ENCODE measurements at regions not wholly inside any gene's neighbourhood (a gene's known extent, or its start where the extent isn't known, plus 50 kb on each side); places are given as distances from the start of the nearest gene placed in this dataset.
A peak's percentile ranks its signal among the peaks of the same experiment; 100 is the strongest.

DNA sequence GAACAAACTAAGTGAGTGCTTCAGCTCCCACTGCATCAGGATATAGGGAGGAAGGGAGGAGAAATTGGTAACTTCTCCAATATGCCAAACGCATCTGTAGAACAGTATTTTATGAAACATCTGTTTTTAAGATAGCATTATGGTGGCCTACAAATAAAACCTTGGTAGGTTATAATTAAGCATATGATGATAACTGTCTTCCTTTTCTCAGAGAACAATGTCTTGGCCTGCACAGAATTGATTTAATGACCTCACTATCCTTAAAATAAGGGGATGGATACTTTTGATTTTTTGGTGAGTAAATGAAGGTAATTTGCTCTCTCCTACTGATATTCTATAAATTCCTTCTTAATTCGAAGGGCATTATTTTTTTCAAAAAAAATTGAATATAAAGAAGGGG, 451.5 kb upstream of the TGFBR2 start:
- no peak overlapping the region for H3K4me3 ChIP-seq (replicated peaks in 1 of 4; ENCODE audit: control extremely low read depth in 1 of 4, insufficient read depth in 1 of 4, low read depth in 3 of 4, low read length in 4 of 4)
- no peak overlapping the region for H3K4me2 ChIP-seq (ENCODE audit: extremely low read depth, insufficient read depth, low read length)
- H2AFZ ChIP-seq (ENCODE audit: low read length): no peak overlapping the region
- no peaks in the 10 kb centered on the region for H3K4me1 ChIP-seq (ENCODE audit: control insufficient read depth, extremely low read depth, insufficient read depth, low read length)
- H3K9ac ChIP-seq (ENCODE audit: insufficient read depth, low read length): no peak overlapping the region
- no peaks in the 10 kb centered on the region for H3K79me2 ChIP-seq (ENCODE audit: control insufficient read depth, insufficient read depth, low read length)
- no peak for DNase-seq (ENCODE audit: low read depth in 2 of 2)
- no peaks in the 10 kb centered on the region for H4K20me1 ChIP-seq (ENCODE audit: control insufficient read depth, extremely low read depth, insufficient read depth, low read length)
- TF ChIP-seq EZH2 (IDR thresholded peaks at IDR 0.05; ENCODE audit: low read length, missing control alignments): no peak
- TF ChIP-seq, protein P1, sequence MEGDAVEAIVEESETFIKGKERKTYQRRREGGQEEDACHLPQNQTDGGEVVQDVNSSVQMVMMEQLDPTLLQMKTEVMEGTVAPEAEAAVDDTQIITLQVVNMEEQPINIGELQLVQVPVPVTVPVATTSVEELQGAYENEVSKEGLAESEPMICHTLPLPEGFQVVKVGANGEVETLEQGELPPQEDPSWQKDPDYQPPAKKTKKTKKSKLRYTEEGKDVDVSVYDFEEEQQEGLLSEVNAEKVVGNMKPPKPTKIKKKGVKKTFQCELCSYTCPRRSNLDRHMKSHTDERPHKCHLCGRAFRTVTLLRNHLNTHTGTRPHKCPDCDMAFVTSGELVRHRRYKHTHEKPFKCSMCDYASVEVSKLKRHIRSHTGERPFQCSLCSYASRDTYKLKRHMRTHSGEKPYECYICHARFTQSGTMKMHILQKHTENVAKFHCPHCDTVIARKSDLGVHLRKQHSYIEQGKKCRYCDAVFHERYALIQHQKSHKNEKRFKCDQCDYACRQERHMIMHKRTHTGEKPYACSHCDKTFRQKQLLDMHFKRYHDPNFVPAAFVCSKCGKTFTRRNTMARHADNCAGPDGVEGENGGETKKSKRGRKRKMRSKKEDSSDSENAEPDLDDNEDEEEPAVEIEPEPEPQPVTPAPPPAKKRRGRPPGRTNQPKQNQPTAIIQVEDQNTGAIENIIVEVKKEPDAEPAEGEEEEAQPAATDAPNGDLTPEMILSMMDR (conservative IDR thresholded peaks at IDR 0.05 in 1 of 2, IDR thresholded peaks at IDR 0.05 in 1 of 2; ENCODE audit: low read depth in 1 of 2, low read length in 2 of 2): no peak
- H3K36me3 ChIP-seq (ENCODE audit: control insufficient read depth, insufficient read depth, low read length): no peaks in the 10 kb centered on the region
- no peaks in the 10 kb centered on the region for H3K9me3 ChIP-seq (ENCODE audit: control insufficient read depth, insufficient read depth, low read depth, low read length)
- H3K27me3 ChIP-seq (ENCODE audit: control insufficient read depth, insufficient read depth, low read length): no peaks in the 10 kb centered on the region
- no peak overlapping the region for H3K27ac ChIP-seq (ENCODE audit: insufficient read depth, low read length)

DNA sequence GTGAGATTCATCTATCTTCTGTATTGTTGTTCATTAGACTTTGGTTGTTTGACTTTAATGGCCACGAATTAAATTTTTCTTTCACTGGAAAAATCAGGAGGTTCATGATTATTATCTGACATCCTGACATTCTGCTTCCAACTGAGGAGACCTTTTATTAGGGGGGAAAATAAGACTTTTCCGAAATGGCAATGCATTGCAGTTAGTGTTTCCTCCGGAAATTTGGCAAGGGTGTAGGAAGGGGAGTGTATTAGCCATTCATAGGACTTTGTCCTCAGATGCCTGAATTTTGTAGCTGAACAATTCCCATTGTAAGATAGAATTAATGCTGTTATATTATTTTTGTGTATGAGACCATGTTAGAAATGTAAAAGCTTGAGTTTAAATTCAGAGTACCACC, 450.6 kb upstream of the TGFBR2 start:
- Histone ChIP-seq H3K79me2 (ENCODE audit: control insufficient read depth, insufficient read depth, low read length) (no peaks in the 10 kb centered on the region), H3K9me3 (ENCODE audit: control insufficient read depth, insufficient read depth, low read depth, low read length) (no peaks in the 10 kb centered on the region), H3K27me3 (ENCODE audit: control insufficient read depth, insufficient read depth, low read length) (no peaks in the 10 kb centered on the region), H3K27ac (ENCODE audit: insufficient read depth, low read length) (no peak overlapping the region), H3K4me3 (replicated peaks in 1 of 4; ENCODE audit: control extremely low read depth in 1 of 4, insufficient read depth in 1 of 4, low read depth in 3 of 4, low read length in 4 of 4) (no peak overlapping the region), H3K4me1 (ENCODE audit: control insufficient read depth, extremely low read depth, insufficient read depth, low read length) (no peaks in the 10 kb centered on the region), H3K9ac (ENCODE audit: insufficient read depth, low read length) (no peak overlapping the region), H2AFZ (ENCODE audit: low read length) (no peak overlapping the region), H4K20me1 (ENCODE audit: control insufficient read depth, extremely low read depth, insufficient read depth, low read length) (no peaks in the 10 kb centered on the region), H3K4me2 (ENCODE audit: extremely low read depth, insufficient read depth, low read length) (no peak overlapping the region), H3K36me3 (ENCODE audit: control insufficient read depth, insufficient read depth, low read length) (no peaks in the 10 kb centered on the region)
- TF ChIP-seq, protein P1 (conservative IDR thresholded peaks at IDR 0.05 in 1 of 2, IDR thresholded peaks at IDR 0.05 in 1 of 2; ENCODE audit: low read depth in 1 of 2, low read length in 2 of 2): no peak
- no peak for TF ChIP-seq EZH2 (IDR thresholded peaks at IDR 0.05; ENCODE audit: low read length, missing control alignments)
- no peak for DNase-seq (ENCODE audit: low read depth in 2 of 2)

DNA sequence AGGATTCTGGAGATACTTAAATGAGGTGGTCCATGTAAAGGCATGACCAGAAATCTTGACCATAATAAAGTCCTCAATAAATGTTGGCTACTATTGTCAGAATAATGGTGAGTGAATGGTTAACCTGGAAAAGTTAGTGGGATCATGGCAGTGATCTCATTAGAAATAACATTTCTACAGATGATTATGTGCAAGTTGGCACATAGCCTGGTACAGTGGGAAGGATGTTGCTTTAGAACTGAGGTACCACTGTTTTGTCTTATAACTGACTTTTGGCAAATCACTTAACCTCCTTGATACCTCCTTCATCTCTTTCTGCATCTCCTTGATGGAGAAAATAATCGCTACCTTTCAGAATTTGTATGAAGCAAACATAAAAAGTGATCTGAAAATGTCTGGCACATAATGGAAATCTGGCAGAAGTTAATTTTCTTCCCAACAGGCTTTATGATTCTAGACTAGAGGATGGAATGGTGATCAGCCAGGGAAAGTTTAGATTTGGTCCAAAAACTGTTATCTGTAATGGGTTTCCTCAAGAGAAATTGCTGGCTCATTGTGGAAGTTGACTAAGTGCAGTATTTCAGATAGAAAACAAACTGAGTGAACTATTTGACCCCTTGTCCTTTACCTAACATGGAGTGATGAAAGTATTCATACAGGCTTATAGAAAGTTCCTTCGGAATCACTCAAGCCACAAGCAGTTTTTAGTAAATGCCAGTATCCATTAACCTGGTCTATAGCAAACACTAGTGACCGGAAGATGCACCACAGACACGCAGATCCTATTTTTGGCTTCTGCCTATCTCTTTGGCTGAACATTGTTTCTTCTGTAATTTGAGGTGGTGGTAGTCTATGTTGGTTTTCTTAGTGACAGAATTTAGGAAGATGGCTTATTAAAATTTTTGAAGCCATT, 449.6 kb upstream of the TGFBR2 start:
- Histone ChIP-seq H3K27me3 (ENCODE audit: control insufficient read depth, insufficient read depth, low read length) (no peaks in the 10 kb centered on the region), H3K9me3 (ENCODE audit: control insufficient read depth, insufficient read depth, low read depth, low read length) (no peaks in the 10 kb centered on the region), H3K79me2 (ENCODE audit: control insufficient read depth, insufficient read depth, low read length) (no peaks in the 10 kb centered on the region), H3K4me3 (replicated peaks in 1 of 4; ENCODE audit: control extremely low read depth in 1 of 4, insufficient read depth in 1 of 4, low read depth in 3 of 4, low read length in 4 of 4) (no peak overlapping the region), H3K4me2 (ENCODE audit: extremely low read depth, insufficient read depth, low read length) (no peak overlapping the region), H4K20me1 (ENCODE audit: control insufficient read depth, extremely low read depth, insufficient read depth, low read length) (no peaks in the 10 kb centered on the region), H2AFZ (ENCODE audit: low read length) (no peak overlapping the region), H3K27ac (ENCODE audit: insufficient read depth, low read length) (no peak overlapping the region), H3K36me3 (ENCODE audit: control insufficient read depth, insufficient read depth, low read length) (no peaks in the 10 kb centered on the region), H3K4me1 (ENCODE audit: control insufficient read depth, extremely low read depth, insufficient read depth, low read length) (peaks cover 3% of the 10 kb centered on the region), H3K9ac (ENCODE audit: insufficient read depth, low read length) (no peak overlapping the region)
- DNase-seq (ENCODE audit: low read depth in 2 of 2): peak; percentile 14 to 48
- no peak for TF ChIP-seq EZH2 (IDR thresholded peaks at IDR 0.05; ENCODE audit: low read length, missing control alignments)
- TF ChIP-seq, protein P1 (conservative IDR thresholded peaks at IDR 0.05 in 1 of 2, IDR thresholded peaks at IDR 0.05 in 1 of 2; ENCODE audit: low read depth in 1 of 2, low read length in 2 of 2): no peak

Data from fibroblast of lung (primary cell).